NT2/D1 (cell line): ENCODE measurements at regions not wholly inside any gene's neighbourhood (a gene's known extent, or its start where the extent isn't known, plus 50 kb on each side); places are given as distances from the start of the nearest gene placed in this dataset.

Experiments
- SUZ12 ChIP-seq: IDR thresholded peaks from 2 replicates; pipeline ENCODE4 v1.6.1; 2011; ENCODE audit not compliant: insufficient read length, insufficient read depth; ENCODE audit errors: extremely low read depth
- ZNF274 ChIP-seq: IDR thresholded peaks from 2 replicates; pipeline ENCODE4 v1.6.1; 2011; ENCODE audit warnings: mild to moderate bottlenecking, low read depth, low read length

DNA sequence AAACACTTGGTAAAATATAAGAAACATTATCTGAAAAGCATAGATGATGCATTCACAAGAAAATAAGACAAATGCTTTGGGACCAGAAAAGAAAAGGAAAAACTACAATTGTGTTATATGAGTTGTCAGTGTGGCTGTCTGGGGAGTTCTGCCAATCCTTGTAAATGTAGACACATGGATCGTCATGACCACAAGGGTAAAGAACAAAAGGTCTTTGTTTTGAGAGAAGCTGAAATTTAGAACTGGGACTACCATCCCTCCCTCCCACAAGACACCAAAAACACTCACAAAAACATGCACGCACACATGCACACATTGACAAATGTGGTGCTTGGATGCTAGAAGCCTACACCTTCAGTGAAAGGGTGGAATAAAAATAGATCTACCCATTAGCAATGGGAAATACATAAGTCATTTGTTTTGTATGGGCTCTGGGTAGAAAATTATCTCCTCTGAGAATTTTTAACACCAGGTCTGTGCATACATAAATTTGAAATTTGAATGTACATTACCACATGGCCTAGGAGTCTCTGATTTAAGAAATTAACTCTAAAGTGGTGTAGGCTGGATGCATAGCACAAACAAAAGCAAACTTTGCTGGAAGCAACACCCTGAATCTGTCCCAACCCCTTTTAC, 266.2 kb upstream of the SLC39A10 start:
- TF ChIP-seq SUZ12 = no peak
- TF ChIP-seq ZNF274 = no peak
